HG02884 (cell line): ENCODE measurements at regions not wholly inside any gene's neighbourhood (a gene's known extent, or its start where the extent isn't known, plus 50 kb on each side); places are given as distances from the start of the nearest gene placed in this dataset.

ENCODE experiments used
- ATAC-seq: cut with Tn5 transposase; IDR thresholded peaks from one replicate; pipeline ENCODE4 v1.9.1; 2021; ENCODE audit warnings: mild to moderate bottlenecking, moderate library complexity; ENCODE audit not compliant: unreplicated experiment

- no peak for ATAC-seq
Observed at GRCh38 chr13:34001389-34001788, 183.4 kb downstream of the RFC3 start.

GRCh38 chr13:34002141-34002540 lies 184.2 kb downstream of the RFC3 start:
- ATAC-seq = no peak

GRCh38 chr13:34002924-34003323 lies 185.0 kb downstream of the RFC3 start:
- no peak for ATAC-seq

- ATAC-seq = no peak
Observed at GRCh38 chr13:34003656-34004055, 185.7 kb downstream of the RFC3 start.

GRCh38 chr13:34004676-34005075 lies 186.7 kb downstream of the RFC3 start:
- ATAC-seq = no peak

GRCh38 chr13:34006011-34006410 lies 188.1 kb downstream of the RFC3 start:
- ATAC-seq = no peak

GRCh38 chr13:34011552-34012085 lies 193.7 kb downstream of the RFC3 start:
- ATAC-seq = no peak

GRCh38 chr13:34012382-34012781 lies 194.4 kb downstream of the RFC3 start:
- ATAC-seq = no peak

- ATAC-seq = no peak
Observed at GRCh38 chr13:34013061-34013460, 195.1 kb downstream of the RFC3 start.

- ATAC-seq = no peak
Observed at GRCh38 chr13:34017231-34017630, 199.3 kb downstream of the RFC3 start.

- ATAC-seq = no peak
Observed at GRCh38 chr13:34019870-34020269, 201.9 kb downstream of the RFC3 start.

GRCh38 chr13:34020388-34020787 lies 202.4 kb downstream of the RFC3 start:
- ATAC-seq = no peak

- no peak for ATAC-seq
Observed at GRCh38 chr13:34021619-34022018, 203.7 kb downstream of the RFC3 start.

GRCh38 chr13:34025746-34026145 lies 207.8 kb downstream of the RFC3 start:
- no peak for ATAC-seq

- no peak for ATAC-seq
Observed at GRCh38 chr13:34026308-34026707, 208.4 kb downstream of the RFC3 start.

GRCh38 chr13:34028496-34029442 lies 210.8 kb downstream of the RFC3 start:
- no peak for ATAC-seq

GRCh38 chr13:34030782-34031181 lies 212.8 kb downstream of the RFC3 start:
- ATAC-seq = no peak

GRCh38 chr13:34031610-34032009 lies 213.7 kb downstream of the RFC3 start:
- ATAC-seq = no peak

- ATAC-seq = no peak
Observed at GRCh38 chr13:34034411-34034810, 216.5 kb downstream of the RFC3 start.

- ATAC-seq = no peak
Observed at GRCh38 chr13:34035178-34035577, 217.2 kb downstream of the RFC3 start.

GRCh38 chr13:34035676-34036325 lies 217.9 kb downstream of the RFC3 start:
- no peak for ATAC-seq
